Germinal center (tissue), 1 donor: ENCODE measurements at regions not wholly inside any gene's neighbourhood (a gene's known extent, or its start where the extent isn't known, plus 50 kb on each side); places are given as distances from the start of the nearest gene placed in this dataset.
A peak's percentile ranks its signal among the peaks of the same experiment; 100 is the strongest.
"Not testable (repeated sequence)": the region's sequence is repeated elsewhere in the genome, so short reads cannot be mapped to it uniquely, and the experiment has no call there.

Experiments used
- DNase-seq: peaks from one replicate; pipeline ENCODE4 v3.0.0; 2012; ENCODE audit warnings: mixed read lengths, low spot score

GRCh38 chr1:143905214-143906179 lies 66.3 kb downstream of the FAM72C start:
- DNase-seq, result peak; percentile 0

GRCh38 chr1:143904622-143904979 lies 67.2 kb downstream of the FAM72C start:
- not testable (repeated sequence) for DNase-seq

GRCh38 chr1:143903899-143904621 lies 67.7 kb downstream of the FAM72C start:
- DNase-seq, result not testable (repeated sequence)

DNA sequence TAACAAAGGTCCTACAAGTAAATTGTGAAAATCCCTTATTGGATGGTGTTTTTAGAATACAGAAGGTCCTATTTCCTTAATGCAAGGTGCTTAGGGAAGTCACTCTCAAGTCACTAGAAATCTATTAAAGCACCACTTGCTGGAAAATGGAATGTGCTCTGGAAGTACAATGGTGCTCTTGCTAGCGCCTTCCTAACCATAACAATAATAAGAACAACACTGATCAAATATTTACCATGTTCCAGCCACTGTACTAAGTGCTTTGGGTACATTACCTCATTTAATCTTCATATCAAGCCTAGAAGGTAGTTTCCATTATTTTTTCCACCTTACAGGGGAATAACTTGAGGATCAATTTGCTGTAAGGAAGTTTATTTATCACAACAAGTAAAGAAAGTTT lies 75.4 kb downstream of the FAM72C start:
- not testable (repeated sequence) for DNase-seq

DNA sequence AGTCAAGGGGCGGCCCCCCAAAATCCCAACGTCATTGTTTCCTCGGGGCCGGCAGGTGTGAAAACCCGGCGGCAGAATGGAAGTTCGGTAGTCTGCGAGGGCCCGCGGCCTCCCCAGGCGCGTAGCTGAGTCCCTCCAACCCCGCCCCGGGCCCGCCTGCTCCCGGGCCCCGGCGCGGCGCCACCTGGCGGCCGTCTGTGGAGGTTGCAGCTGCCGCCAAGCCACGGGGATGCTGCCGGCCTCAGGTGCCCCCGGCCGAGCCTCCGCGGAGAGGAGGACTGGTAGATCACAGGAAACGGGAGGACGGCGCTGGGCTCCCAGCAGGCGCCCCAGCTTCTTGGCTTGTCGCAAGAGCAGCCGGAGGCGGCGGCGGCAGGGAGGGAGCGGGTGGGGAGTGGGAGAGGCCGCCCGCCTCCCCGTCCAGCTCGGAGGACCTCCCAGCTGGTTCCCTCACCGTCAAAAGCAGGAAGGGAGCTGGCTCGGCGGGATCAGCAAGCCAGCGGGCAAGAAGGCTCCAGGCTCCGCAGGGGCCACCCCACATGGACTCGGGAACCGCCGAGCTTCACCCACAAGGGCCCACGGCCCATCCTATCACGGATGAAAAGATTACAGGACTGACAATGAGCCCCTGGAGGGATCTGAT lies 86.7 kb downstream of the FAM72C start:
- DNase-seq, result not testable (repeated sequence)

GRCh38 chr1:143884532-143884931 lies 87.3 kb downstream of the FAM72C start:
- DNase-seq, result not testable (repeated sequence)

- not testable (repeated sequence) for DNase-seq
Observed at GRCh38 chr1:143879757-143880536, 91.8 kb downstream of the FAM72C start.

DNA sequence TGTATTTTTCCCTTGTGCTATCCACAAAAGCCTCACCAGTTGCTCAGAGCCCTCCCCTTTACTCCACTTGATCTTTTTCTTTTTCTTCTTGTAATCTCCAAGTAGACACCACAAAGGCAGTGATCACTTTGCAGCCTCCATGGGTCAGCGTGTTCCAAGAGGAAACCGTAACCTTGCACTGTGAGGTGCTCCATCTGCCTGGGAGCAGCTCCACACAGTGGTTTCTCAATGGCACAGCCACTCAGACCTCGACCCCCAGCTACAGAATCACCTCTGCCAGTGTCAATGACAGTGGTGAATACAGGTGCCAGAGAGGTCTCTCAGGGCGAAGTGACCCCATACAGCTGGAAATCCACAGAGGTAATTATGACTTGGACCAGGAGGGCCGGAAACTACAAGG lies 95.8 kb downstream of the FAM72C start:
- DNase-seq, result not testable (repeated sequence)

DNA sequence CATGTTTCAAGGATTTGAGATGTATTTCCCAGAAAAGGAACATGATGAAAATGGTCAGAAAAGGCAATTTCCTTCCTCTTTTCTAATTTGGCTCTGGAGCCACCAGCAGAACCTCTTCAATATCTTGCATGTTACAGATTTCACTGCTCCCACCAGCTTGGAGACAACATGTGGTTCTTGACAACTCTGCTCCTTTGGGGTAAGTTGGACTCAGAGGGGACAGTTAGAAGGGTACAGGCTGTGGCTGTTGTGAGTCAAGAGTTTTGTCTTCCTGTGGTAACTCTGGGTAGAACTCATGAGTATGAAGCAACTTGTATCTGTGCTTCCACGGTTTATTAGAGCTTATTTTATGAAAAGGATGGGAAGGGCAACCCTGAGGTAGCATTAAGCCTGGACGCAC lies 97.2 kb downstream of the FAM72C start:
- DNase-seq, result not testable (repeated sequence)

DNA sequence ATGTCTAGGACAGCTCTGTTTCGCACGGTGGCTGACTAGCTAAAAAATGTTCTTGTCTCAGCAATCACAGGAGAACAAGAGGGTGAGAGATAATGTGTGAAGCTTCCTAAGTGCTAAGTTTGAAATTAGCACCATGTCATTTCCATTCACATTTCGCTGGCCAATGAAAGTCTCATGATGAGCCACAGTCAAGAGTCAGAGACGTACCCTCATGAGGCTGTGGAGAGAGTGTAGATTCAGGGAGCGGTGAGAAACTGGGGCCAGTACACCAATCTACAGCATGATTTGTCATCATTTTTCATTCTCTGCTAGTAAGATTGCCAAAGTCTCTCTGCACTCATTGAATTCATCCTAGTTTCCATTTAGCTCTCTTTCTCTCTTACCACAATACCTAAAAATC lies 98.1 kb downstream of the FAM72C start:
- not testable (repeated sequence) for DNase-seq

- DNase-seq, result not testable (repeated sequence)
Observed at GRCh38 chr1:143870388-143870787, 101.4 kb downstream of the FAM72C start.

DNA sequence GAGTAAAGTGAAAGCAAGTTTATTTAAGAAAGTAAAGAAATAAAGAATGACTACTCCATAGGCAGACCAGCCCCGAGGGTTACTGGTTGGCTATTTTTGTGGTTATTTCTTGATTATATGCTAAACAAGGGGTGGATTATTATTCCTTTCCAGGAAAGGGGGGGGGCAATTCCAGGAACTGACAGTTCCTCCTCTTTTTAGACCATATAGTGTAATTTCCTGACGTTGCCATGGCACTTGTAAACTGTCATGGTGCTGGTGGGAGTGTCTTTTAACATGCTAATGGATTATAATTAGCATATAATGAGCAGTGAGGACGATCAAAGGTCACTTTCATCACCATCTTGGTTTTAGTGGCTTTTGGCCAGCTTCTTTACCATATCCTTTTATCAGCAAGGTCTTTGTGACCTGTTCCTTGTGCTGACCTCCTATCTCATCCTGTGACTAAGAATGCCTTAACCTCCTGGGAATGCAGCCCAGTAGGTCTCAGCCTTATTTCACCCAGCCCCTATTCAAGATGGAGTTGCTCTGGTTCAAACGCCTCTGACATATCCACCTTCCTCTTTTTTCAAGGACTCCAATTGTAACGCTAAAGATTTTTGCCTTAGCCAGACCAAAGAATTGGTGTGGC lies 104.1 kb downstream of the FAM72C start:
- not testable (repeated sequence) for DNase-seq

- not testable (repeated sequence) for DNase-seq
Observed at GRCh38 chr1:143863901-143864520, 107.8 kb downstream of the FAM72C start.

GRCh38 chr1:143862722-143863121 lies 109.1 kb downstream of the FAM72C start:
- DNase-seq, result not testable (repeated sequence)

DNA sequence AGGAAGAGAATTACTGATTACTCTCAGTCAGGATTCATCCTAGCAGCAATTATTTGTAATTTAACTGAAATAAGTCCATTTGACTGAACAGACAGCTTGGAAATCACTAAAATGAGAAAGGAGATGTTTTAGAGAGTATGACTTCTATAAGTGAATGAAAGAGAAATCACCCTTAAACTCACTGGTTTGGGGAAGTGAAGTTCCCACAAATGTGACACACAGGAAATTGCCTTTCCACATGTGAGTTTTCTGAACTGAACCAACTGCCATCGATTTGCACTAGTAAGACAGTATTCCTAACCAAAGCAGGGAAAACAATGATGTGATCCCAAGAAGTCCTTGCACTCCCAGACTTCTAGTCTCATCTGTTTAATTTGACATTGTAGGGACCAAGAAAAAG lies 110.5 kb downstream of the FAM72C start:
- not testable (repeated sequence) for DNase-seq

GRCh38 chr1:143855867-143856266 lies 115.9 kb downstream of the FAM72C start:
- DNase-seq, result not testable (repeated sequence)

GRCh38 chr1:143854069-143854468 lies 117.7 kb downstream of the FAM72C start:
- DNase-seq, result not testable (repeated sequence)

DNA sequence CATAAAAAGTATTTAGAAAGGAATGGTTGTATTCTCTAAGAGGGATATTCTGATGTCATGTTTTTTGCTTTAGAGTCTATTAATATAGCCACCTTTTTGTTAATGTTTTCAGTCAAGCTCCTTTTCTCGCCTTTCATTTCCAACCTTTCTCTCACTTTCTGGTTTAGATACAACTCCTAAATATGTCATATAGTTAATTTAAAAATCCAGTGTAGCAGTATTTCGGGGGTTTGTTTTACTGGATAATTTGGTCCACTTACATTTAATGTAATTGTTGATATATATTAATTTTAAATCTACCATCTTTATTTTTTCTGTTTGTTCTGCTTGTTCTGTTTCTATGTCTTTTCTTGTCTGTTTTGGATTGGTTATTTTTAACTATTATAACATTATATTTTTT lies 121.1 kb downstream of the FAM72C start:
- not testable (repeated sequence) for DNase-seq

- peak; percentile 1 for DNase-seq
Observed at GRCh38 chr1:143848859-143849258, 122.9 kb downstream of the FAM72C start.

DNA sequence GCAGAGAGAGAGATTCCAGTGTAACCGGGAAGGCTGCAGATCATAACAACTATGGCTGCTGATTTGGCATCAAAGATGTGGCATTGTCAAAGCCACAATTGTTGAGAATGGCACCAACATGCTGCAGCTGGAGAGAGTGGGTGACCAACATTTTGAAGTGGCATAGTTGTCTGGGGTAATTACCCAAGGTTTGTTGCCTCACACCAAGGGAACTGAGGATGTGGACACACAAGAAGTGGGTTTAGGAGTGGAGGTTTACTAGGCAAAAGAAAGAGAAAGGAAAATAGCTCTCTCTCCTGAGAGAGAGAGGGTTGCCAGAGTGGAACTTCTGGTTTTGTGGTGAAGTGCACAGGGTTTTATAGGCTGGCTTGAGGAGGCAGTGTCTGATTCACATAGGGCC lies 126.6 kb downstream of the FAM72C start:
- DNase-seq, result not testable (repeated sequence)

- not testable (repeated sequence) for DNase-seq
Observed at GRCh38 chr1:143842058-143842457, 129.7 kb downstream of the FAM72C start.
